ENCODE measurements at regions not wholly inside any gene's neighbourhood (a gene's known extent, or its start where the extent isn't known, plus 50 kb on each side); places are given as distances from the start of the nearest gene placed in this dataset.
A peak's percentile ranks its signal among the peaks of the same experiment; 100 is the strongest.

DNA sequence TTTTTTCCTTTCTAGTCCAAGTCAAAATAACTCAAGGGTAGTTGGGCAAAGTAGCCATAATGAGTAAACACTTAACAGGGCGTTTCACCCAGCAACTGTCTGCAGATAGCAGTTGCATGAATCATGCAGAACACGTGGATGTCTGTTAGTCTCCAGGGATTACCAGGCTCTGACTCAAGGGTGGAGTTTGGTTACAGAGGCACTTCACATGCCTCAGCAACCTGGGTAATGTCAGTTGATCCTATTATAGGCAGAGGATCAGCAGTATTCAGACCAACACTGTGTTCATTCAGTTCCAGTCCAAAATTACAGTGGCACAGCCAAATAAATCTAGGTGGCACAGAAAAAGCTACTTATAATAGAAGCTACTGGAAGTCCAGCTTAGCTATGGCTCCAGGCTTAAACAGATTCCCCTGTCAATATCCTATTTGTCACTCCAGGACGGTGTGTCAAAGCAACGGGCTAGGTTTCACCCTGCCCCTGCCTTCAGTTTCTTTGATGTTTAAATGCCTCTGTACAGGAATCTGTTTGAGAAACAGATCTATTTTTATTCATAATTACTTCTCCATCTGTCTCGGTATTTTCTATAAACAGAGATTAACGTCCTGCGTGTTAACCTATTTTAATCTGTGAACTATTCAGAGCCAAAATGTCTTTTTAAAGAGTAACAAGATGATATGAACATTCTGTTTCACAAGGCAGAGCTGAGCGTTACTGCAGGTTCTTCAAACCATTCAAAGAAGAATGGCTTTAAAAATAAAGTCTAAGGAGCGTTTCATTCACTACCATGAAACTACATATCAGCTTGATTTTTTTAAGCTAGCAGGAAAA is 162.6 kb upstream of the AKR1E2 start:
- TF ChIP-seq, protein P1, sequence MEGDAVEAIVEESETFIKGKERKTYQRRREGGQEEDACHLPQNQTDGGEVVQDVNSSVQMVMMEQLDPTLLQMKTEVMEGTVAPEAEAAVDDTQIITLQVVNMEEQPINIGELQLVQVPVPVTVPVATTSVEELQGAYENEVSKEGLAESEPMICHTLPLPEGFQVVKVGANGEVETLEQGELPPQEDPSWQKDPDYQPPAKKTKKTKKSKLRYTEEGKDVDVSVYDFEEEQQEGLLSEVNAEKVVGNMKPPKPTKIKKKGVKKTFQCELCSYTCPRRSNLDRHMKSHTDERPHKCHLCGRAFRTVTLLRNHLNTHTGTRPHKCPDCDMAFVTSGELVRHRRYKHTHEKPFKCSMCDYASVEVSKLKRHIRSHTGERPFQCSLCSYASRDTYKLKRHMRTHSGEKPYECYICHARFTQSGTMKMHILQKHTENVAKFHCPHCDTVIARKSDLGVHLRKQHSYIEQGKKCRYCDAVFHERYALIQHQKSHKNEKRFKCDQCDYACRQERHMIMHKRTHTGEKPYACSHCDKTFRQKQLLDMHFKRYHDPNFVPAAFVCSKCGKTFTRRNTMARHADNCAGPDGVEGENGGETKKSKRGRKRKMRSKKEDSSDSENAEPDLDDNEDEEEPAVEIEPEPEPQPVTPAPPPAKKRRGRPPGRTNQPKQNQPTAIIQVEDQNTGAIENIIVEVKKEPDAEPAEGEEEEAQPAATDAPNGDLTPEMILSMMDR (IDR thresholded peaks at IDR 0.05; ENCODE audit: poor library complexity, severe bottlenecking), result no peak
- Histone ChIP-seq H3K27ac (ENCODE audit: poor library complexity, severe bottlenecking) (peak overlapping the region; percentile 99), H3K4me1 (ENCODE audit: insufficient read depth, poor library complexity, severe bottlenecking) (peaks cover 26% of the 10 kb centered on the region), H3K27me3 (ENCODE audit: insufficient read depth, poor library complexity, severe bottlenecking) (no peaks in the 10 kb centered on the region), H3K36me3 (ENCODE audit: low read depth) (no peaks in the 10 kb centered on the region), H3K9me3 (ENCODE audit: severe bottlenecking) (peaks cover 2% of the 10 kb centered on the region), H3K4me3 (ENCODE audit: severe bottlenecking) (no peak overlapping the region)
- DNase-seq (ENCODE audit: low spot score) (peak; percentile 83), ATAC-seq (ENCODE audit: low read depth) (peak; percentile 99)

DNA sequence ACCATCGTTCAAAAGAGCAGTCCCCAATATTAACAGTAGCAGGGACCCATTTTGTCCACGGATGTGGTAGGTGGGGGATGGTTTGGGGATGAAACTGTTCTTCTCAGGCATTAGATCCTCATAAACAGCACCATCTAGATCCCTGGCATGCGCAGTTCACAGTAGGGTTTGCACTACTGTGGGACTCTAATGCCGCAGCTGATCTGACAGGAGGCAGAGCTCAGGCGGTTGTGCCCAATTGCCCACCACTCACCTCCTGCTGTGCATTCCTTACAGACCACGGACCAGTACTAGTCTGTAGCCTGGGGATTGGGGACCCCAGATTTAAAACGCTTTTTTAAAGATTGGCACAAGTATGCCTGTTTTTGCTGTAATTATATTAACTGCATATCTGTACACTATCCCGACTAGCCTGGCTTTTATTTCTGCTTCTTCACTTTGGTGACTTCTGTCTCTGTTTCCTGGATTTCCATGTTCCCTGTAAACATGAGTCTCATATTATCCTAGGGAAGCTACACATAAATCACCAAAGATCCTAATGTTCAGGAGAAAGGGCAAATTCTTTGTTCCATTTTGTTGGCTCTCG is 163.3 kb upstream of the AKR1E2 start:
- ATAC-seq (ENCODE audit: low read depth), result no peak
- H3K27ac ChIP-seq (ENCODE audit: poor library complexity, severe bottlenecking), result peak overlapping the region; percentile 99

GRCh38 chr10:4661511-4662255 is 164.3 kb upstream of the AKR1E2 start:
- Histone ChIP-seq H3K27ac (ENCODE audit: poor library complexity, severe bottlenecking) (peak overlapping the region; percentile 99), H3K9me3 (ENCODE audit: severe bottlenecking) (no peaks in the 10 kb centered on the region), H3K4me1 (ENCODE audit: insufficient read depth, poor library complexity, severe bottlenecking) (peaks cover 29% of the 10 kb centered on the region), H3K27me3 (ENCODE audit: insufficient read depth, poor library complexity, severe bottlenecking) (no peaks in the 10 kb centered on the region), H3K36me3 (ENCODE audit: low read depth) (no peaks in the 10 kb centered on the region), H3K4me3 (ENCODE audit: severe bottlenecking) (no peak overlapping the region)
- TF ChIP-seq, protein P1 (IDR thresholded peaks at IDR 0.05; ENCODE audit: poor library complexity, severe bottlenecking), result no peak
- DNase-seq (ENCODE audit: low spot score) (no peak), ATAC-seq (ENCODE audit: low read depth) (no peak)

More for the DNA sequence above, 163.3 kb upstream of the AKR1E2 start:
- Histone ChIP-seq H3K4me3 (ENCODE audit: severe bottlenecking) (no peak overlapping the region), H3K4me1 (ENCODE audit: insufficient read depth, poor library complexity, severe bottlenecking) (peaks cover 26% of the 10 kb centered on the region), H3K27me3 (ENCODE audit: insufficient read depth, poor library complexity, severe bottlenecking) (no peaks in the 10 kb centered on the region), H3K9me3 (ENCODE audit: severe bottlenecking) (peaks cover 2% of the 10 kb centered on the region), H3K36me3 (ENCODE audit: low read depth) (no peaks in the 10 kb centered on the region)
- DNase-seq (ENCODE audit: low spot score), result no peak
- TF ChIP-seq, protein P1 (IDR thresholded peaks at IDR 0.05; ENCODE audit: poor library complexity, severe bottlenecking), result no peak

DNA sequence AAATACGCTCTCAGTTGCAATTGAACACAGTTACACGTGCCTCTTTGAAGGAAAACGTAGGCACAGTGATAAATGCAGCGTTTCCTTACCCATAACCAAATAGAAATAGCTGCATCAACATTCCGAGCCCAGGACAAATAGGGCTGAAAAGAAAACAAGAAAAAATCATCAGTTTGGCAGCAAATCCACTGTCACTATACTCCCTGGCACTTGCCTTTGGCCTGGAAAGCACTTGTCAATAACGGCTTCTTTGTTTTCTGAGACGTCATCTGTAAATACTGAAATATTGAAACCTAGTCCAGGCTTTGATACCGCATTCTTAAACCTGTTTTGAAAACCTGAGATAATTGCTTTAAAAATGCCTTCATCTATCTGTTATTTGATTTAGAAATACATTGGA is 167.2 kb upstream of the AKR1E2 start:
- Histone ChIP-seq H3K27me3 (ENCODE audit: insufficient read depth, poor library complexity, severe bottlenecking) (no peaks in the 10 kb centered on the region), H3K27ac (ENCODE audit: poor library complexity, severe bottlenecking) (peak overlapping the region; percentile 11), H3K36me3 (ENCODE audit: low read depth) (no peaks in the 10 kb centered on the region), H3K9me3 (ENCODE audit: severe bottlenecking) (no peaks in the 10 kb centered on the region), H3K4me3 (ENCODE audit: severe bottlenecking) (no peak overlapping the region), H3K4me1 (ENCODE audit: insufficient read depth, poor library complexity, severe bottlenecking) (peaks cover 26% of the 10 kb centered on the region)
- TF ChIP-seq, protein P1 (IDR thresholded peaks at IDR 0.05; ENCODE audit: poor library complexity, severe bottlenecking), result no peak
- DNase-seq (ENCODE audit: low spot score) (no peak), ATAC-seq (ENCODE audit: low read depth) (no peak)

All from RWPE2 (cell line).